GM18858 (cell line): ENCODE measurements at regions not wholly inside any gene's neighbourhood (a gene's known extent, or its start where the extent isn't known, plus 50 kb on each side); places are given as distances from the start of the nearest gene placed in this dataset.

Experiments
- ATAC-seq: cut with Tn5 transposase; IDR thresholded peaks from one replicate; pipeline ENCODE4 v1.9.1; 2021; ENCODE audit not compliant: unreplicated experiment

GRCh38 chr2:174669336-174669735 lies 71.7 kb upstream of the WIPF1 start:
- ATAC-seq: no peak

- ATAC-seq: no peak
Observed at GRCh38 chr2:174668075-174668474, 70.5 kb upstream of the WIPF1 start.

- ATAC-seq: no peak
Observed at GRCh38 chr2:174667250-174667860, 69.8 kb upstream of the WIPF1 start.

GRCh38 chr2:174666845-174667244 lies 69.2 kb upstream of the WIPF1 start:
- no peak for ATAC-seq

GRCh38 chr2:174666312-174666711 lies 68.7 kb upstream of the WIPF1 start:
- no peak for ATAC-seq

- ATAC-seq: no peak
Observed at GRCh38 chr2:174664084-174664759, 66.6 kb upstream of the WIPF1 start.

- no peak for ATAC-seq
Observed at GRCh38 chr2:174663550-174663949, 65.9 kb upstream of the WIPF1 start.

GRCh38 chr2:174662859-174663258 lies 65.3 kb upstream of the WIPF1 start:
- no peak for ATAC-seq

GRCh38 chr2:174662459-174662858 lies 64.9 kb upstream of the WIPF1 start:
- no peak for ATAC-seq

- no peak for ATAC-seq
Observed at GRCh38 chr2:174660984-174661675, 63.5 kb upstream of the WIPF1 start.

GRCh38 chr2:174659069-174659900 lies 61.7 kb upstream of the WIPF1 start:
- no peak for ATAC-seq

GRCh38 chr2:174656676-174657176 lies 59.1 kb upstream of the WIPF1 start:
- ATAC-seq: no peak

- ATAC-seq: no peak
Observed at GRCh38 chr2:174656035-174656434, 58.4 kb upstream of the WIPF1 start.

- no peak for ATAC-seq
Observed at GRCh38 chr2:174654419-174654941, 56.9 kb upstream of the WIPF1 start.

GRCh38 chr2:174648896-174649295 lies 51.3 kb upstream of the WIPF1 start:
- ATAC-seq: no peak
